Inferior parietal cortex (tissue), 1 donor: ENCODE measurements at regions not wholly inside any gene's neighbourhood (a gene's known extent, or its start where the extent isn't known, plus 50 kb on each side); places are given as distances from the start of the nearest gene placed in this dataset.

Experiments
- DNase-seq: peaks from one replicate; pipeline ENCODE4 v3.0.0-alpha.2; 2016; ENCODE audit errors: extremely low spot score

- no peak for DNase-seq
These were observed 447.6 kb upstream of the CHST9 start for GRCh38 chr18:27632706-27633105.

DNA sequence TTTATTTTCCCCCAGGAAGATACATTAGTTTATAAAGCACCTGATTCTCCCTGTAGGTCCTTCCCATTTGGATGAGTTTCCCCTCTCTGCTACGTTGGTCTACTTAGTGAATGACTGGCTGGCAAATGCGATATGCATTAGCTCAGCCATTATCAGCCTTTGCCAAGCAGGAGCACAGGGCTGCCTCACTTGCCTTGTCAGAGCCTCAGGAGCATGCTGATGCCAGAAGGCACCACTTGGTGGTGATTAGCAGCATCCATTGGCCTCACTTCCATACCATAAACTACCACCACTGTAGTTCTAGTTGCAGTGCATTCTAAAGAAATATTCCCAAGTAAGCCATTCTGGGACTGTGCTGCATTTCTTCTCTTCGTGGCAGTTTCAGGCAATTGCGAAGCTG lies 442.8 kb upstream of the CHST9 start:
- no peak for DNase-seq

DNA sequence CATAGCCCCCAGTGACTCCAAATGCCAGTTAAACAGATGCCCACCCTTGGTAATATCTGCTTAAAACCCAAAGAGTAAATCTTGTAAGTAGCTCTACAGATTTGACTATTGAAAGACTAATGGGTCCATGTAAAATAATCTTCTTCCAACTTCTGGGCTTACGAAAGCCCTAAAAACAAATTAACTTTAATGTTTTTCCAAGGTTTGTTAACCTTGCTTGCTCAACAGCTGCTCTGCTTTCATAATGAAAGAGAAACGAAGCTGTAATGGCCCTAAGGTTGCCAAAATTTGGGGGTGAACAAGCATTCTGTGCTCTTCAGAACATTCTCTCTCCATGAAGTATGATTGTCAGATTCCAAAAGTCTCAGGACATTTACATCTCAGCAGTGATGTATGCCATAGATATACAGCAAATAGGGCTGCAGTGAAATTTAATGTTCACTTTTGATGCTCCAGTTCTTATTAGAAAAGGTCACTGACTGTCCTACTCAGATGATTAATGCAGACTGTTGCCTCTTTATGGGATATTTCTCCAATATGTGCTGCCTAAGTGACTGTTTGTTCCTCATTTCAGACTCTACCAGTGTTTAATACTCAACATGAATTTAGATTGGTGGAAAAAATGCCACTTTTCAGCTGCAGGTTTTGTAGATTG lies 436.3 kb upstream of the CHST9 start:
- DNase-seq, result no peak

- DNase-seq, result no peak
These were observed 434.8 kb upstream of the CHST9 start for GRCh38 chr18:27619906-27620305.

DNA sequence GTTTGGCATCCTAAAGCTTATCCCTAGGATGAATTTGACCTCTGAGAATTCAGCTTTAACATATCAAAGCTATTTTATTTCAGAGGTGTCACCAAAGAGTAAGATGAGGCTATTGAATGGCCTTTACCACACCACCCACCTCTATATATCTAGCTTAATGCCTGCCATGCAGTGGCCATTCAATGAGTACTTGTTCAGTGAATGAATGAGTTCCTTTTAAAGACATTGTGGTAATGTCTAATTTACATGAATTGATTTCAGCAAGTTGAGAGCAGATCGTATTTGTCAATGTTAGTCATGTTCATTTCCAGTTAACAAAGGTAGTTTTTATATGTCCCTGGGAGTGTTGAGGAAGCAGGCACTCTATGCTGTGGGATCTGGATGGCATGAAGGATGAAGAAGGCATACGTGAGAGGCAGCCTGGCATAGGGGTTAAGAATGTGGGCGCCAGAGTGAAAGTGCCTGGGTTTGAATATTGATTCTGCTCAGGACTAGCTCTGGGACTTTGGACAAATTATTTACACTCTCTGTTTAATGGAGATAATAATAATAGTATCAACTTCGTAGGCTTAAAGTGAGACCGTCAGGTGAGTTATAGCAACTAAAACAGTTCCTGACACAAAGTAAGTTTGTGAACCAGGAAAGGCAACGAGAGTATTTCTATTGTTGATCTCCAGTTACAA lies 434.1 kb upstream of the CHST9 start:
- DNase-seq, result no peak

DNA sequence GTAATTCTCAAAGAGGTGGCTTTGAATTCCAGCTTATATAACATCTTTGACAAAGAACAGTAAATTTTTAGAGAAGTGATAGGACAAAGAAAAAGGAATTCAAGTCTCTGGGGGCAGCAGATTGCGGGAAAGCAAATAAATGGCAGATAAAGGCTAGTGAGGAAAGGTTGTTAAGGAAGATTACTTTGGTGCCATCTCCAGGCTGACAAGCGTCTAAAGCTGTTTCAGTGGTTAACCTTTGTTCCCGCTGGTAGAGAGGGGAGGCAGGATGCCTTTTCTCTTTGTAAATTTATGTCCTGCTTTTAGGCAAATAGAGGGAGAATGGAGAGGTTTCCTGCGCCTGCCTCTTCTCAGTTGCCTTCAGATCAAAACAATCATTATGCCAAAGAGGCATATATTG lies 431.2 kb upstream of the CHST9 start:
- DNase-seq, result no peak

- no peak for DNase-seq
These were observed 430.1 kb upstream of the CHST9 start for GRCh38 chr18:27614951-27615844.

DNA sequence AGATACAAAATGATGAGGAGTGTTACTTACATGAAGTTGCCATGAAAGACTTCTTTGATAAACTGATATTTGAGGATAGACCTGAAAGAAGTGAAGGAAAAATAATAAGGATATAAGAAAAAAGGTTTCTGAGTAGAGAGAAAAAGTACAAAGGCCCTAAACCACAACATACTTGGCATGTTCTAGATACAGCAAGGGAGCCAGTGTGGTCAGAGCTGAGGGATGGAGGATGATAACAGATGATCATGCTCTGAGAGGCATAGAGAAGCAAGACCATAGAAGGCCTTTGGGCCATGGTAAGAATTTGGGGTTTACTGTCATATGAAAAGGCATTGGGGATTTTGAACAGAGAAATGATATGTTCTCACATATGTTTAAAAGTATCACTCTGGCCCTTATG lies 424.1 kb upstream of the CHST9 start:
- no peak for DNase-seq

DNA sequence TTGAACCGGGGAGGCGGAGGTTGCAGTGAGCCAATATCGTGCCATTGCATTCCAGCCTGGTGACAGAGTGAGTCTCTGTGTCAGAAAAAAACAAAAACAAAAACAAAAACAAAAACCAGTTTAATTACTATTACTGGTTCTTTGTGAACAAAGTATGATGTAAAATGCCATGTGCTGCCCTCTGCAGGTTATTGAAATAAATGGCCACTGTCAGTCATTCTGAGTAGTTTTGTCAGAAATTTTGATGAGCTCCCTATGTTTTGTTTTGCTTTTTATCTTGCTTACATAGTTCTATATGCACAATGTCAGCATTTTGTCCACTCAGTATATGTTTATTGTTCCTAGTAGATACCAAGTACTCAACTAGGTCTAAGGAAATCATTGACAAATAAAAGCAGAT lies 423.6 kb upstream of the CHST9 start:
- no peak for DNase-seq

DNA sequence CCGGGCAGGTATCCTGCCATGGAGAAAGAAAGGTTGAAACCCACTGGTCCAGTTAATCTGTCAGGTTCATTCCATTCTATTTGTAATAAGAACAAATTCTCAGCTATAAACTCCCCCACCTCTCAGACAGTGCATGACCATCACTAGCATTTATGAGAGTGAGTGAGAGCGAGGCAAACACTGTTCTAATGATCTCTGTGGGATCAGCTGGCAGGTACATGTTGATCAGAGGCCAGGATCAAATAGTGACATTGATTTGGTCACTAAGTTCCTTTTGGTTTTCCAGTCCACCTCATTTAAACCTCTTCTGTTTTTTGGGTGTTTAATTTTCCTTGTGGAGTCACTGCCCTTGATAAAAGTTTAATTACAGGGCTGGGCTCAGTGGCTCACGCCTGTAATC lies 423.1 kb upstream of the CHST9 start:
- DNase-seq, result no peak

GRCh38 chr18:27606741-27607140 lies 421.6 kb upstream of the CHST9 start:
- no peak for DNase-seq

- DNase-seq, result peak; percentile 86
These were observed 420.2 kb upstream of the CHST9 start for GRCh38 chr18:27605107-27605834.

- DNase-seq, result no peak
These were observed 419.5 kb upstream of the CHST9 start for GRCh38 chr18:27604583-27604982.

GRCh38 chr18:27602092-27602491 lies 417.0 kb upstream of the CHST9 start:
- DNase-seq, result no peak

- no peak for DNase-seq
These were observed 415.1 kb upstream of the CHST9 start for GRCh38 chr18:27600245-27600644.

DNA sequence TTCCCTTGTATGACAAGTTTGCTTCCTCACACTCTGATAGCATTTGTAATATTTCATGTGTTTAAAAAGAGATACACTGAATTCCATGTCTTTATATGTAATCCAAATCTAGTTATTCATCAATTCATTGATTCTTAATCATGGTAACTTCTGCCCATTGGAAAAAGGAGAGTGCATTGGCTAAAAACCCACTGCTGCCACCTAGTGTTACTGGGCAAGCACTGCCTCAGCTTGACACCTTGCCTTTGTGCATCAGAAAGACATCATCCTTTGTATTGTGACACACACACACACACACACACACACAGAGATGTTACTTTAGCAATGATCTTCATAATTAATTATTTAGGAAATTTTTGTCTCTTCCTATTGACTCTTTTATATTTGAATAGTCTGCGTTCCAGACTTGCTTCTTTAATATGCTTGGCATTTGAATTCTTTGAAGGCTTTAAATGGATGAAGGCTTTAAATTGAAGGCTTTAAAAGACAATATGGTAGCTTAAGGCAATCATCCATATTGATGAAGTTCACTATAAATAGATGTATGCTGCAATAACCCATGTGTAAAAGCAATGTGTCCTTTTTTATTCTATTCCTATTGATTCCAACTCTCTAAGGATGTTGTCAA lies 414.2 kb upstream of the CHST9 start:
- DNase-seq, result peak; percentile 82

GRCh38 chr18:27595113-27595838 lies 410.2 kb upstream of the CHST9 start:
- no peak for DNase-seq

DNA sequence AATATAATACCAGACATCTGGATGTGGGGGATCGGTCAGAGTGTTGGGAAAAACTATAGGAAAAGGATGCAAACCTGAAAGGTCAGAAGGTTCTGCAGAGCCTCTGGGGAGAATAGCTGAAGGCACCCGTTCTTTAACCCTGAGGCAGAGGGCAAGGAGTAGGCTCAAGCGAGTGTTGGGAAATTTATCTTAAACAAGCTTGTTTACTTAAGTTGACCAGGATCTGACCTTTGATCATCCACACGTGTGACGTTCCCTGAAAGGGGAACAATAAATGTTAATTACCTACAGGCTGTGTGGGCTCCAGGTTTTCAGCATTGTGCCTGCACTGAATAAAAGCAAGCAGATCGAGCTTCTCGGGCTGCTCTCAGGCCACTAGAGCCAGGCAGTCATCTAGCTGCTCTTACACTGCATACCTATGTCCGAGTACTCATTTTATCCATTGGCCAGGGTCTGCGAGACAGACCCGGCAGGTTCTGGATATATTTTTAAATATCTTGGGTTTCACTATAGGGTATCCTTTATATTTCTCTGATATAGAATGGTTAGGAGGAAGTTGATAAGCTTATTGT lies 400.6 kb upstream of the CHST9 start:
- no peak for DNase-seq

GRCh38 chr18:27583466-27583865 lies 398.4 kb upstream of the CHST9 start:
- DNase-seq, result no peak

- no peak for DNase-seq
These were observed 397.8 kb upstream of the CHST9 start for GRCh38 chr18:27582760-27583412.
